Suprapubic skin (tissue), 4 donors: ENCODE measurements at regions not wholly inside any gene's neighbourhood (a gene's known extent, or its start where the extent isn't known, plus 50 kb on each side); places are given as distances from the start of the nearest gene placed in this dataset.

Source experiments
- DNase-seq, 2 donors: peaks; one replicate each; pipeline ENCODE4 v3.0.0-alpha.2; 2019; ENCODE audit warnings: low spot score in 2 of 2
- H3K27ac ChIP-seq: fragments of 200-600 bp; sonication (generic); one replicate; pipeline ENCODE4 v1.5.1; 2019
- H3K27me3 ChIP-seq: fragments of 200-600 bp; sonication (generic); one replicate; pipeline ENCODE4 v1.5.1; 2019
- H3K36me3 ChIP-seq: fragments of 200-600 bp; sonication (generic); one replicate; pipeline ENCODE4 v1.5.1; 2019
- H3K4me1 ChIP-seq: fragments of 200-600 bp; sonication (generic); one replicate; pipeline ENCODE4 v1.5.1; 2019
- H3K4me3 ChIP-seq: fragments of 200-600 bp; sonication (generic); one replicate; pipeline ENCODE4 v1.5.1; 2019; ENCODE audit warnings: mild to moderate bottlenecking
- H3K9me3 ChIP-seq: fragments of 200-600 bp; sonication (generic); one replicate; pipeline ENCODE4 v1.5.1; 2019
- EP300 ChIP-seq: sonication (generic); formaldehyde crosslinking; IDR thresholded peaks from one replicate; pipeline ENCODE4 v1.6.1; 2017; ENCODE audit warnings: antibody characterized with exemption
- POLR2A ChIP-seq, 2 donors: fragments of 450-650 bp; IDR thresholded peaks; one replicate each; pipeline ENCODE4 v1.6.1; 2017; ENCODE audit warnings: antibody characterized with exemption in 2 of 2, mild to moderate bottlenecking in 2 of 2, moderate library complexity in 2 of 2
- POLR2AphosphoS5 ChIP-seq, 3 donors: sonication (generic); formaldehyde crosslinking; IDR thresholded peaks; one replicate each; pipeline ENCODE4 v1.6.1; 2017; ENCODE audit warnings: antibody characterized with exemption in 3 of 3
- WGBS: methylation state at CpG from one replicate; pipeline ENCODE4 v1.1.5; 2018; 5-methylcytosine and 5-hydroxymethylcytosine counted together
- TF ChIP-seq, protein P1 (sequence below), 2 donors: fragments of 200-600 bp in 1 of 2; fragments of 450-650 bp in 1 of 2; sonication (generic) in 1 of 2; IDR thresholded peaks; one replicate each; pipeline ENCODE4 v1.5.1; 2016 to 2019; ENCODE audit warnings: antibody characterized with exemption in 2 of 2, mild to moderate bottlenecking in 1 of 2, moderate library complexity in 1 of 2

- Histone ChIP-seq H3K27me3 (peaks cover 94% of the 10 kb centered on the region), H3K36me3 (no peaks in the 10 kb centered on the region), H3K4me3 (no peak overlapping the region), H3K4me1 (peaks cover 7% of the 10 kb centered on the region), H3K27ac (peak overlapping the region; percentile 29), H3K9me3 (no peaks in the 10 kb centered on the region)
- DNase-seq: no peak
- TF ChIP-seq, protein P1, sequence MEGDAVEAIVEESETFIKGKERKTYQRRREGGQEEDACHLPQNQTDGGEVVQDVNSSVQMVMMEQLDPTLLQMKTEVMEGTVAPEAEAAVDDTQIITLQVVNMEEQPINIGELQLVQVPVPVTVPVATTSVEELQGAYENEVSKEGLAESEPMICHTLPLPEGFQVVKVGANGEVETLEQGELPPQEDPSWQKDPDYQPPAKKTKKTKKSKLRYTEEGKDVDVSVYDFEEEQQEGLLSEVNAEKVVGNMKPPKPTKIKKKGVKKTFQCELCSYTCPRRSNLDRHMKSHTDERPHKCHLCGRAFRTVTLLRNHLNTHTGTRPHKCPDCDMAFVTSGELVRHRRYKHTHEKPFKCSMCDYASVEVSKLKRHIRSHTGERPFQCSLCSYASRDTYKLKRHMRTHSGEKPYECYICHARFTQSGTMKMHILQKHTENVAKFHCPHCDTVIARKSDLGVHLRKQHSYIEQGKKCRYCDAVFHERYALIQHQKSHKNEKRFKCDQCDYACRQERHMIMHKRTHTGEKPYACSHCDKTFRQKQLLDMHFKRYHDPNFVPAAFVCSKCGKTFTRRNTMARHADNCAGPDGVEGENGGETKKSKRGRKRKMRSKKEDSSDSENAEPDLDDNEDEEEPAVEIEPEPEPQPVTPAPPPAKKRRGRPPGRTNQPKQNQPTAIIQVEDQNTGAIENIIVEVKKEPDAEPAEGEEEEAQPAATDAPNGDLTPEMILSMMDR (IDR thresholded peaks at IDR 0.05): no peak
- TF ChIP-seq POLR2AphosphoS5 (IDR thresholded peaks at IDR 0.05) (no peak), EP300 (no peak), POLR2A (IDR thresholded peaks at IDR 0.05) (no peak)
- 41% methylated on average over 12 of the region's 20 CpGs for WGBS
Measured at GRCh38 chr4:3657902-3658529, 108.2 kb upstream of the ADRA2C start.

DNA sequence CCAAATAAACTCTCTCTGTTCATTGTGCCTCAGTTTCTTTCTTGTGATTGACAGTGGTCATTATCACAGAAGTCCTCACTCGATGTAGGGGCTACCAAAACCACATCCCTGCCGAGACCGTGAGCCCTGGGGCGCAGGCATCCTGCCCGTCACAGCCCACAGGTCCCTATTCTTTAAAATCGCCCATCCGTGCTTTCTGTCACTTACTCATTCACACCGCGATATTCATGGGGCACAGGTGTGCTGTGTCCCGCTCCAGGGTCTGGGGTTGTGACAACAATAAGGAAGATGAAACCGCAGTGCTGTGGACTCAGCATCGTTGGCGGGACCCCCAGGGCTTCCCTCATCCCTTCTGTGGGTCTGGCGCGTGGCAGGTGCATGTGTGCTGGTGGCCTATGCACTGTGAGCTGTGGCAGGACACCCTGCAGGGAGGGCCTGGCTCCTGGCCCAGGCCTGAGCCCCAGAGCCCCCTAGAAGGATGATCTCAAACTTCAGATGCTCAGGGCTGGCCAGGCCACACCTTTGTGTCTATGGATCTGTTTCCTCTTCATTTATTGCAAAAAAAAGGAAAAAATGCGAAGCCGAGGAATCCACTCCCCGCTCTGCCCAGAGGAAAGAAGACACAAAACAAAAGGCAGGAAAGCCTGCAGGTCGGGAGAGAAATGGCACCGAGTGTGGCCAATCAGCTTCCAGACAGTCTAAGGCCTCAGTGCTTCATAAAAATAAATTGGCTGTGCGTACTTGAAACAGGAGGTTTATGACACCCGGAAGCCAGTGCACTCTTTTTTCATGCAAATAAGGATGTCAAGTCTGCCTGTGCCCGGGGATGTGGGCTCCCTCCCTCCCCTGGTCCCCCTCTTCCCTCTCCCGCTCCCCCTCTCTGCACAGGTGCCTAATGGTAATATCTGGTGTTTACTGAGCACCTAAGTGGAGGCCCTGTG is 109.5 kb upstream of the ADRA2C start:
- TF ChIP-seq, protein P1 (IDR thresholded peaks at IDR 0.05): no peak
- no peak for TF ChIP-seq POLR2A (IDR thresholded peaks at IDR 0.05)
- TF ChIP-seq POLR2AphosphoS5 (IDR thresholded peaks at IDR 0.05): no peak
- TF ChIP-seq EP300: no peak
- no peak overlapping the region for H3K27ac ChIP-seq
- no peaks in the 10 kb centered on the region for H3K36me3 ChIP-seq
- H3K4me1 ChIP-seq: peaks cover 7% of the 10 kb centered on the region
- no peak for DNase-seq
- peaks cover 97% of the 10 kb centered on the region for H3K27me3 ChIP-seq
- H3K4me3 ChIP-seq: no peak overlapping the region
- 65% methylated on average over 18 of the region's 24 CpGs for WGBS
- no peaks in the 10 kb centered on the region for H3K9me3 ChIP-seq

DNA sequence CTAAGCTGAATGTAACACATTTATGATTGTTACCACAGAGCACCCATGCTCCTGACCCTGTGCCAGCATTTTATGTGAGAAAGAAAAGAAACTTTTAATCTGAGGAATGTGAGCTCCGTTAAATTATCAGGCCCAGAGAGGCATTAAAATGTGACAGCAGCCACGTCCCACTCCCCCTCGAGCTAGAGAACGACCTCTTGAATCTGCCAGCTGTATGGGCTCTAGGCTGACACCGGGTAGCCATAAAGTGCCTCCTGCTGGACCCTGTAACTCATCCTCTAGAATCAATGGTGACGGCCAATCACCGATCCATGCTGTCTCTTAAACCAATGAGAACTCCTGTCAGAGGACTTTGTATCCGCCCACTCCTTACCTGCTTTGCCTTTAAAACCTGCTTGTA is 110.2 kb upstream of the ADRA2C start:
- no peak for TF ChIP-seq EP300
- TF ChIP-seq POLR2A (IDR thresholded peaks at IDR 0.05): no peak
- TF ChIP-seq, protein P1 (IDR thresholded peaks at IDR 0.05): no peak
- no peak for TF ChIP-seq POLR2AphosphoS5 (IDR thresholded peaks at IDR 0.05)
- no peak for DNase-seq
- H3K9me3 ChIP-seq: no peaks in the 10 kb centered on the region
- H3K27me3 ChIP-seq: peaks cover 97% of the 10 kb centered on the region
- peaks cover 7% of the 10 kb centered on the region for H3K4me1 ChIP-seq
- no peak overlapping the region for H3K4me3 ChIP-seq
- 49% methylated on average over 8 of the region's 8 CpGs for WGBS
- no peaks in the 10 kb centered on the region for H3K36me3 ChIP-seq
- no peak overlapping the region for H3K27ac ChIP-seq

- no peaks in the 10 kb centered on the region for H3K9me3 ChIP-seq
- no peak for DNase-seq
- peaks cover 7% of the 10 kb centered on the region for H3K4me1 ChIP-seq
- H3K36me3 ChIP-seq: no peaks in the 10 kb centered on the region
- WGBS: 28% methylated on average over 9 of the region's 9 CpGs
- peaks cover 99% of the 10 kb centered on the region for H3K27me3 ChIP-seq
- no peak overlapping the region for H3K4me3 ChIP-seq
- no peak overlapping the region for H3K27ac ChIP-seq
- no peak for TF ChIP-seq POLR2A (IDR thresholded peaks at IDR 0.05)
- no peak for TF ChIP-seq EP300
- TF ChIP-seq, protein P1 (IDR thresholded peaks at IDR 0.05): no peak
- no peak for TF ChIP-seq POLR2AphosphoS5 (IDR thresholded peaks at IDR 0.05)
Measured at GRCh38 chr4:3655485-3655884, 110.7 kb upstream of the ADRA2C start.
